ENCODE measurements at regions not wholly inside any gene's neighbourhood (a gene's known extent, or its start where the extent isn't known, plus 50 kb on each side); places are given as distances from the start of the nearest gene placed in this dataset.

DNA sequence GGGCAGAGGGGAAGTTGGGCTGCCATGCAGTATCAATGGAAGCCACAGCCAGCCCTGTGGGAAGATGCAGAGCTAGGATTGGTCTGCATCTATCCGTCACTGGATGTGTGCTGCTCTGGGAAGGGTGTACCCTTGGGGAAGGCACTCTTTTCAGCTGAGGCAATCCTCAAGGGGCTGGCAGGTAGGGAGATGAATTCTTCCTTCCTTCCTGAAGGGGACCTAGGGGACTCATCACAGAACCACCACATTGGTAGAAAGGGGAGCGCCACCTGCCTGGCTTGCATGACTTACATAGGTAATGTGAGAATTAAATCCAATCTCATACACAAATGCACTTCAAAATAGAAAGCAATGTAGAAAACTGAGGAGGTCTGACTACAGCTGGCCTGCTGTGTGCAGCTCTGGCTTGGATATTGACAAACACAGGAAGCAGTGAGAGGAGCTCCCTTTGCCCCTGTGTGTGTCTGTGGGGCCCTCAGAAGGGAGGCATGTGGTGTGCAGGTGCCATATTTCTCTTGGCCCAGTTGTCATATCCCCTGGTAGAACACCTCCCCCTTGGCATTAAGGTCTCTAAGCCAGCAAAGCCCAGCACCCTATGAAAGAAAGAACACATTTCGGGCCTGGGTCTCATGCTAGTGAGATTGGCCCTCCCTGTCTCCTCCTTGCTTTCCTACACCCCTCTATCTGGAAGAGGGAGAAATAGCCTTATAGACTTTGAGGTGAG is 260.3 kb upstream of the MOCS1 start:
- DNase-seq (ENCODE audit: low spot score) = no peak

DNA sequence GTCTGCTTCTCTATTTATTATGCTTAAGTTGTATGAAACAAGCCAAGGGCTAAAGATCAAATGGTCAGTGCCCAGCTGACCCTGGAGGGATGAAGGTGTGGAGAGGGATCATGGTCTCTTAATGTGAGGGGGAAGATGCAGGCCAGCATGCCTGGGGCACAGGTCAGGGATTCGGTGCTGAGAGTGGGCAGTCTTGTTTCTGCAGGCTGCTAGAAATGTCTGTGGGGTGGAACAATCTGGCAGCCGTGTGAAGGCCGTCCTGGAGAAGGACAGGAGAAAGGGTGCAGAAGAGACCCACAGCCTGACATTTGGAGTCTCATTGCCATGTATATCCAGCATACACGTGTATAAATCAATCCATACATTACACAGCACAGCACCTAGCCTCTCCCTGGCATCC is 258.3 kb upstream of the MOCS1 start:
- no peak for DNase-seq (ENCODE audit: low spot score)

DNA sequence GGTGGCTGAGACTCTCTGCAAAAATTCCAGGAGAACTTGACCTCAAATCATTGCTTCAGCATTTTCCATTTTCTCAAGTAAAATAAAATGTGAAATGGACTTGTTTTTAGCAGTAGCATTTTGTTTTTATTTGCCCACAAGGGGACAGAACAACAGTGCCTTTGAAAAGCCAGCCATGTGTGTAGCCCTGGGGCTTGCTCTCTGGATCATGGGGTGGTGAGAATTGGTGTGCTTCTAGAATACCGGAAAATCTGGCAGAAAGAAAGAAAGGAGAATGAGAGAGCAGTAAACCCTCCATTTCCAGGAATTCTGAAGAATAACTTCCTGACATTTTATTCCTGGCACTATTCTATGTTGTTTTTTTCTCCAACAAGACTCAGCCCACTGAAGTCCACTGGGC is 254.7 kb upstream of the MOCS1 start:
- DNase-seq (ENCODE audit: low spot score) = peak; percentile 4

DNA sequence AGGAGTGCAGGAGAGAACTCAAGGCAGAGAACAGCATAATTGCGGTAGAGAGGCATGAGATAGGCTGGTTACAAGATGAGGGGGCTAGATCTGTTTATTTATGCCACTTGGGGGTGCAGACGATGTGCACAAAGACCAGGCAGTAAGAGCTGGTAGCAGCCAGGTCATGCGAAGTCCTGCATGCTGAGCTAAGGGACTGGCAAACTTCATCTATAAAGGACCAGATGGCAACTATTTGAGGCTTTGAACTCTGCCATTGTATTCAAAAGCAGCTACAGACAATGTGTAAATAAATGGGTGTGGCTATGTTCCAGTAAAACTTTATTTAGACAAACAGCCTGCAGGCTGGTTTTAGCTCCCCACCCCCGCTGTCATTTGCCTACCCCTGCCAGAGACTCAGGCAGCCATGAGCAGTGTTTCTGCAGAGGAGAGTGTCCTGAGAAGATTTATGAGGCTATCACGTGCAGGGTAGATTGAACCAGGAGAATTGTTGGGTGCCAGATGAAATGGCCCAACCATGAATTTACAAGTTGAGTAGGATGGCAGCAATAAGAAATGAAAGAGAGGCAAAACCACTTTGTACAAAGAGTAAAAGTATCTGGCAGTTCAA is 253.4 kb upstream of the MOCS1 start:
- no peak for DNase-seq (ENCODE audit: low spot score)

- no peak for DNase-seq (ENCODE audit: low spot score)
These were observed 251.2 kb upstream of the MOCS1 start for GRCh38 chr6:40185486-40185885.

- DNase-seq (ENCODE audit: low spot score) = no peak
These were observed 249.6 kb upstream of the MOCS1 start for GRCh38 chr6:40183902-40184301.

DNA sequence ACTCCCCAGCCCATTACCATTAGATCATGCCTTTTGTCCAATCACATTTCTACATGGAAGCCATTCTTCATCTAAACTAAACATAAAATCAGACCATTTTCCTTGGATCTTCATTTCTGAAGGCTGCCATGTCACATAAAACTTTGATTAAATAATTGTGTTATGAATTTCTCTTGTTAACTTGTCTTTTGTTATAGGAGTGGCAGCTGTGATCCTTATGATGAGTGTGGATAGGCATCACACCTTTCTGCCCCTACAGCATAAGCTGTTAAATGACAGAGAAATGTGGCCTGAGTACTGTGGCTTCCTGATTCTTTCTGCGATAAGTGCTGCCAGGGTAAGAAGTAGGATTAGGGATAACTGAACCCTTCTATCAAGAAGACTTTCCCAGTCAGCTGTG is 247.1 kb upstream of the MOCS1 start:
- DNase-seq (ENCODE audit: low spot score) = no peak

DNA sequence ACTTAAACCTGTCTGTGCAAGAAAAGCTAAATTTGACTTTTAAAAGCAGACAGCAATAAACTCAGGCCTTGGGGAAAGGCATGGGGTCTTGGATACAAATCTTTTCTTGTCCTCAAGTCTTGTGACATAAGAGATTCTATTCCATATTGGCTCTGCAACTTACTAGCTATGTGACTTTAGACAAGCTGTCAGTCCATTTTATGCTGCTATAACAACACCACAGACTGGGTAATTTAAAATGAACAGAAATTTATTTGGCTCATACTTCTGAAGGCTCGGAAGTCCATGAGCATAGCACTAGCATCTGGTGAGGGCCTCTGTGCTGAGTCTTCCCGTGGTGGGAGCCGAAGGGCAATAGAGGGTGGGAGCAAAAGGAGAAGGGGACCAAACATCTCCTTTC is 246.0 kb upstream of the MOCS1 start:
- no peak for DNase-seq (ENCODE audit: low spot score)

- no peak for DNase-seq (ENCODE audit: low spot score)
These were observed 245.2 kb upstream of the MOCS1 start for GRCh38 chr6:40179496-40179895.

GRCh38 chr6:40177598-40177997 is 243.3 kb upstream of the MOCS1 start:
- no peak for DNase-seq (ENCODE audit: low spot score)

GRCh38 chr6:40176152-40176551 is 241.9 kb upstream of the MOCS1 start:
- no peak for DNase-seq (ENCODE audit: low spot score)

GRCh38 chr6:40172272-40172671 is 238.0 kb upstream of the MOCS1 start:
- DNase-seq (ENCODE audit: low spot score) = no peak

GRCh38 chr6:40171343-40171742 is 237.1 kb upstream of the MOCS1 start:
- no peak for DNase-seq (ENCODE audit: low spot score)

DNA sequence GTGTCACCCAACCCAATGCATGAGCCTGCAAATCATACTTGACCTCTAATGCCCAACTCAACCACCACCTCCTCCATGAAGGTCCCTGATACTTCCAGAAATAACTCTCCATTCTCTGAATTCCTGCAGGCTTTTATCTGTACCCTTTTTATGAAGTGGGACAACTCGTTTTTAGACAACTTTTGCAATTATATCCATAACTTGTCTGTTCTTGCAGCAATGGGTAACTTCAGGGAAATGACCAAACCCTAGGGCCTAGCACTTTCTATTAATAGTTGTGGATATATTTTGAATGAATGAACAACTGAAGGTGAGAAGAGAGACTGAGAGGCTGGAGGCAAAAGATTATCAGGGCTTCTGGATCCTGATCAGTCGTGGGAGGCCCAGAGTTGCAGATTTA is 236.6 kb upstream of the MOCS1 start:
- DNase-seq (ENCODE audit: low spot score) = no peak

GRCh38 chr6:40169878-40170277 is 235.6 kb upstream of the MOCS1 start:
- DNase-seq (ENCODE audit: low spot score) = no peak

- no peak for DNase-seq (ENCODE audit: low spot score)
These were observed 232.7 kb upstream of the MOCS1 start for GRCh38 chr6:40166963-40167362.

- no peak for DNase-seq (ENCODE audit: low spot score)
These were observed 230.9 kb upstream of the MOCS1 start for GRCh38 chr6:40165036-40165709.

DNA sequence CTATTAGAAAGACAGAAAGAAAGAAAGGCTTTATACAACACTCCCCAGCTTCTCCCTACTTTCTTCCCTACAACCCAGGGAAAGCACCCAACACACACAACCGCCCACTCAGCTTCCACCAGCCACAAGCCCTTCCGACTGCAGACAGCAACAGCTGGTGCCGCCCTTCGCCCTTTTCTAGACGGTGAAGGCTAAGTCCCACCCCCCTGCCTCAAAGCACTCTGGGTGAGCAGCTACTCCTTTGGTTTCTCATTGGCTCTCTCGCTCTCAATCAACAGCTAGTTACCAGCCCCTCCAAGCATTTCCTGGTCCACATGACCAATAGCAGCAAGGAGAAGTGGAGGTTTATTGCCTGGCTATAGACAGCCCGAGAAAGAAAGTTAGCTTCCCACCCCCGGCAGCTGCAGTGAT is 230.1 kb upstream of the MOCS1 start:
- peak; percentile 46 for DNase-seq (ENCODE audit: low spot score)

- DNase-seq (ENCODE audit: low spot score) = no peak
These were observed 229.7 kb upstream of the MOCS1 start for GRCh38 chr6:40163924-40164323.

DNA sequence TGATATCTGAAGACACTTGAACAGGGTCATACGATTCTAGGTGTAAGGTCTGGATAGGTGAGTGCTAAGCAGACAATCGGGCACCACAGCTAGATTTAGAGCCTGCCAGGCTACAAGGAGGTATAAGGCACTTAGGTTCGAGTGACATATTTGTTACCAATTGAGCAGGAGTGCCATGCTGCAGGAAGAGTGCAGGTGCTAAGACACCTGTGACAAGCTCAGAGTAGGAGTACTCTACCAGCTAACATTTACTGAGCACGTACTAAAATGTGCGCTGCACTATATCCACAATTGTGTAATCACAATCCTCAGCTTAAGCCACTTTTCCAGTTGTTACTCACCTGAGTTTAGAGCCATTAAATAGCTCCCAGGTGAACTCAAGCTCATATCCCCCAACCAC is 227.8 kb upstream of the MOCS1 start:
- no peak for DNase-seq (ENCODE audit: low spot score)

DNA sequence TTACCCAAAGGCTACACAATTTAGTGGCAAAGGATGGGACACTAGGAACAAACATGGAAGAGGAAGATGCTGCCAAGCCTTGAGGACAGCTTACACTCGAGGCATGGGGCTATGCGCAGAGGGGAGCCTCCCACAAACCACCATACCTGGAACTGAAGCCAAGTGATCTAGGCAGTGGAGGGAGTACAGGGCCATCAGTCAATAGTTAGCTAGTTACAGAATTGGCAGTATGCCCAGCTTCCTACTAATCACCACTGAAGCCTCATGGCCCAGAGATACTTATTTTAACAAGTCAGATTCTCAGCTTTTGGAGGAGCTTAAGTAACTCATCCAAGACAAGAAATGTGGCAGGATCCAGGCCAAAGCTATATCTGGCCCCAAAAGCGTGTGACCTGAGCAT is 226.6 kb upstream of the MOCS1 start:
- no peak for DNase-seq (ENCODE audit: low spot score)

GRCh38 chr6:40159865-40160264 is 225.6 kb upstream of the MOCS1 start:
- DNase-seq (ENCODE audit: low spot score) = no peak

GRCh38 chr6:40152701-40153436 is 218.6 kb upstream of the MOCS1 start:
- DNase-seq (ENCODE audit: low spot score) = no peak

Data from pons (tissue), 1 donor.